ENCODE measurements at regions not wholly inside any gene's neighbourhood (a gene's known extent, or its start where the extent isn't known, plus 50 kb on each side); places are given as distances from the start of the nearest gene placed in this dataset.
"Not testable (repeated sequence)": the region's sequence is repeated elsewhere in the genome, so short reads cannot be mapped to it uniquely, and the experiment has no call there.

- Mint-ChIP-seq H3K4me1 (no peaks in the 10 kb centered on the region), H3K36me3 (no peaks in the 10 kb centered on the region), H3K27me3 (peaks cover 37% of the 10 kb centered on the region), H3K9me3 (peaks cover under 1% of the 10 kb centered on the region), H3K4me3 (no peak overlapping the region), H3K27ac (no peak overlapping the region)
- no peak for DNase-seq
Measured at GRCh38 chr17:79560527-79560926, 50.3 kb downstream of the RBFOX3 start.

- no peaks in the 10 kb centered on the region for H3K4me1 Mint-ChIP-seq
- no peak overlapping the region for H3K4me3 Mint-ChIP-seq
- H3K36me3 Mint-ChIP-seq, result no peaks in the 10 kb centered on the region
- peaks cover 39% of the 10 kb centered on the region for H3K27me3 Mint-ChIP-seq
- DNase-seq, result no peak
- no peak overlapping the region for H3K27ac Mint-ChIP-seq
- H3K9me3 Mint-ChIP-seq, result peaks cover 2% of the 10 kb centered on the region
Measured at GRCh38 chr17:79559111-79559887, 51.6 kb downstream of the RBFOX3 start.

GRCh38 chr17:79558091-79558900 is 52.6 kb downstream of the RBFOX3 start:
- Mint-ChIP-seq H3K9me3 (peaks cover 2% of the 10 kb centered on the region), H3K27ac (no peak overlapping the region), H3K27me3 (peaks cover 32% of the 10 kb centered on the region), H3K4me3 (no peak overlapping the region), H3K4me1 (no peaks in the 10 kb centered on the region), H3K36me3 (no peaks in the 10 kb centered on the region)
- no peak for DNase-seq

- H3K27ac Mint-ChIP-seq, result no peak overlapping the region
Measured at GRCh38 chr17:79557276-79558090, 53.4 kb downstream of the RBFOX3 start.

GRCh38 chr17:79556271-79556670 is 54.6 kb downstream of the RBFOX3 start:
- Mint-ChIP-seq H3K27me3 (peaks cover 32% of the 10 kb centered on the region), H3K4me3 (no peak overlapping the region), H3K4me1 (no peaks in the 10 kb centered on the region), H3K27ac (no peak overlapping the region), H3K9me3 (peaks cover 2% of the 10 kb centered on the region), H3K36me3 (no peaks in the 10 kb centered on the region)
- DNase-seq, result no peak

More at GRCh38 chr17:79557276-79558090, 53.4 kb downstream of the RBFOX3 start:
- Mint-ChIP-seq H3K4me1 (no peaks in the 10 kb centered on the region), H3K27me3 (peaks cover 32% of the 10 kb centered on the region), H3K9me3 (peaks cover 2% of the 10 kb centered on the region), H3K36me3 (no peaks in the 10 kb centered on the region), H3K4me3 (no peak overlapping the region)
- DNase-seq, result no peak

GRCh38 chr17:79555543-79555942 is 55.3 kb downstream of the RBFOX3 start:
- peaks cover 32% of the 10 kb centered on the region for H3K27me3 Mint-ChIP-seq
- DNase-seq, result no peak
- peaks cover 2% of the 10 kb centered on the region for H3K9me3 Mint-ChIP-seq
- no peaks in the 10 kb centered on the region for H3K36me3 Mint-ChIP-seq
- H3K27ac Mint-ChIP-seq, result no peak overlapping the region
- no peak overlapping the region for H3K4me3 Mint-ChIP-seq
- no peaks in the 10 kb centered on the region for H3K4me1 Mint-ChIP-seq

- H3K9me3 Mint-ChIP-seq, H3K36me3 Mint-ChIP-seq, H3K4me3 Mint-ChIP-seq, H3K27ac Mint-ChIP-seq, DNase-seq, H3K4me1 Mint-ChIP-seq: not testable (repeated sequence)
- peaks cover 31% of the 10 kb centered on the region for H3K27me3 Mint-ChIP-seq
Measured at GRCh38 chr17:79554346-79554745, 56.5 kb downstream of the RBFOX3 start.

- Mint-ChIP-seq H3K4me1 (no peaks in the 10 kb centered on the region), H3K4me3 (no peak overlapping the region), H3K27me3 (peaks cover 18% of the 10 kb centered on the region), H3K9me3 (peaks cover 2% of the 10 kb centered on the region), H3K36me3 (no peaks in the 10 kb centered on the region), H3K27ac (no peak overlapping the region)
- DNase-seq, result no peak
Measured at GRCh38 chr17:79552824-79553223, 58.0 kb downstream of the RBFOX3 start.

GRCh38 chr17:79552405-79552804 is 58.4 kb downstream of the RBFOX3 start:
- no peak for DNase-seq
- H3K4me1 Mint-ChIP-seq, result no peaks in the 10 kb centered on the region
- H3K27me3 Mint-ChIP-seq, result peaks cover 14% of the 10 kb centered on the region
- no peaks in the 10 kb centered on the region for H3K36me3 Mint-ChIP-seq
- H3K9me3 Mint-ChIP-seq, result peaks cover 2% of the 10 kb centered on the region
- no peak overlapping the region for H3K4me3 Mint-ChIP-seq
- no peak overlapping the region for H3K27ac Mint-ChIP-seq

- Mint-ChIP-seq H3K4me1 (no peaks in the 10 kb centered on the region), H3K36me3 (no peaks in the 10 kb centered on the region), H3K4me3 (no peak overlapping the region), H3K27me3 (no peaks in the 10 kb centered on the region), H3K27ac (no peak overlapping the region), H3K9me3 (no peaks in the 10 kb centered on the region)
- no peak for DNase-seq
Measured at GRCh38 chr17:79549141-79549915, 61.5 kb downstream of the RBFOX3 start.

GRCh38 chr17:79548116-79548515 is 62.7 kb downstream of the RBFOX3 start:
- no peak for DNase-seq
- no peaks in the 10 kb centered on the region for H3K9me3 Mint-ChIP-seq
- H3K27ac Mint-ChIP-seq, result no peak overlapping the region
- no peaks in the 10 kb centered on the region for H3K27me3 Mint-ChIP-seq
- H3K4me3 Mint-ChIP-seq, result no peak overlapping the region
- H3K36me3 Mint-ChIP-seq, result no peaks in the 10 kb centered on the region
- no peaks in the 10 kb centered on the region for H3K4me1 Mint-ChIP-seq

- no peaks in the 10 kb centered on the region for H3K27me3 Mint-ChIP-seq
- no peaks in the 10 kb centered on the region for H3K9me3 Mint-ChIP-seq
Measured at GRCh38 chr17:79547586-79547985, 63.3 kb downstream of the RBFOX3 start.

GRCh38 chr17:79547171-79547570 is 63.7 kb downstream of the RBFOX3 start:
- H3K27ac Mint-ChIP-seq, H3K4me1 Mint-ChIP-seq, H3K4me3 Mint-ChIP-seq, H3K36me3 Mint-ChIP-seq, H3K27me3 Mint-ChIP-seq, H3K9me3 Mint-ChIP-seq, DNase-seq: not testable (repeated sequence)

More at GRCh38 chr17:79547586-79547985, 63.3 kb downstream of the RBFOX3 start:
- Mint-ChIP-seq H3K4me3 (no peak overlapping the region), H3K36me3 (no peaks in the 10 kb centered on the region), H3K27ac (no peak overlapping the region), H3K4me1 (no peaks in the 10 kb centered on the region)
- no peak for DNase-seq

GRCh38 chr17:79546386-79546785 is 64.5 kb downstream of the RBFOX3 start:
- no peaks in the 10 kb centered on the region for H3K36me3 Mint-ChIP-seq
- no peaks in the 10 kb centered on the region for H3K27me3 Mint-ChIP-seq
- no peaks in the 10 kb centered on the region for H3K9me3 Mint-ChIP-seq
- H3K4me3 Mint-ChIP-seq, result no peak overlapping the region
- H3K4me1 Mint-ChIP-seq, result no peaks in the 10 kb centered on the region
- no peak for DNase-seq
- H3K27ac Mint-ChIP-seq, result no peak overlapping the region

Data from activated naive CD8-positive, alpha-beta T cell treated with anti-CD3 and anti-CD28 coated beads for 36 hours (primary cell).